ENCODE measurements at regions not wholly inside any gene's neighbourhood (a gene's known extent, or its start where the extent isn't known, plus 50 kb on each side); places are given as distances from the start of the nearest gene placed in this dataset.

GRCh38 chr12:46998811-46999368, 80.5 kb upstream of the PCED1B start:
- TF ChIP-seq CTCF (IDR thresholded peaks at IDR 0.05) (no peak), POLR2A (IDR thresholded peaks at IDR 0.05) (no peak)
